NCI-H774 (cell line): ENCODE measurements at regions not wholly inside any gene's neighbourhood (a gene's known extent, or its start where the extent isn't known, plus 50 kb on each side); places are given as distances from the start of the nearest gene placed in this dataset.
"Not testable (repeated sequence)": the region's sequence is repeated elsewhere in the genome, so short reads cannot be mapped to it uniquely, and the experiment has no call there.

Experiments used
- DNase-seq: peaks from one replicate; lab custom pipeline; 2025; lab: John Stamatoyannopoulos, UW

- DNase-seq = no peak
Observed at GRCh38 chr20:1810926-1811620, 84.1 kb upstream of the SIRPA start.

GRCh38 chr20:1810572-1810925 lies 84.7 kb upstream of the SIRPA start:
- DNase-seq = no peak

GRCh38 chr20:1809611-1810510 lies 85.3 kb upstream of the SIRPA start:
- no peak for DNase-seq

GRCh38 chr20:1809131-1809572 lies 86.1 kb upstream of the SIRPA start:
- no peak for DNase-seq

- no peak for DNase-seq
Observed at GRCh38 chr20:1808101-1808500, 87.1 kb upstream of the SIRPA start.

- no peak for DNase-seq
Observed at GRCh38 chr20:1807394-1807793, 87.8 kb upstream of the SIRPA start.

- DNase-seq = no peak
Observed at GRCh38 chr20:1806456-1806855, 88.8 kb upstream of the SIRPA start.

- no peak for DNase-seq
Observed at GRCh38 chr20:1805816-1806215, 89.4 kb upstream of the SIRPA start.

GRCh38 chr20:1805161-1805581 lies 90.0 kb upstream of the SIRPA start:
- no peak for DNase-seq

- no peak for DNase-seq
Observed at GRCh38 chr20:1804554-1804956, 90.7 kb upstream of the SIRPA start.

- DNase-seq = no peak
Observed at GRCh38 chr20:1803932-1804501, 91.2 kb upstream of the SIRPA start.

- DNase-seq = no peak
Observed at GRCh38 chr20:1803061-1803931, 91.9 kb upstream of the SIRPA start.

GRCh38 chr20:1802385-1803060 lies 92.7 kb upstream of the SIRPA start:
- no peak for DNase-seq

- no peak for DNase-seq
Observed at GRCh38 chr20:1801929-1802306, 93.3 kb upstream of the SIRPA start.

- no peak for DNase-seq
Observed at GRCh38 chr20:1801225-1801928, 93.8 kb upstream of the SIRPA start.

- no peak for DNase-seq
Observed at GRCh38 chr20:1800777-1801176, 94.4 kb upstream of the SIRPA start.

GRCh38 chr20:1800180-1800579 lies 95.0 kb upstream of the SIRPA start:
- no peak for DNase-seq

GRCh38 chr20:1799746-1800145 lies 95.5 kb upstream of the SIRPA start:
- not testable (repeated sequence) for DNase-seq

- DNase-seq = no peak
Observed at GRCh38 chr20:1798982-1799381, 96.2 kb upstream of the SIRPA start.

GRCh38 chr20:1793821-1794220 lies 101.4 kb upstream of the SIRPA start:
- no peak for DNase-seq

- no peak for DNase-seq
Observed at GRCh38 chr20:1792274-1792673, 102.9 kb upstream of the SIRPA start.
